GM12878 (cell line): ENCODE measurements at regions not wholly inside any gene's neighbourhood (a gene's known extent, or its start where the extent isn't known, plus 50 kb on each side); places are given as distances from the start of the nearest gene placed in this dataset.

ENCODE experiments used
- ATAC-seq: fragments of 200-7000 bp; cut with Tn5 transposase; 3 replicates; pipeline ENCODE4 v1.9.1; 2020; ENCODE audit warnings: mild to moderate bottlenecking, moderate library complexity
- BruUV-seq: library from RNA; stranded (reverse); fragments of 400-500 nt; replicated peaks from 2 replicates; lab custom pipeline; 2021; lab: Mats Ljungman, UMichigan
- CTCF ChIA-PET: fragments of 300-600 bp; sonication (Branson Sonifier 250); formaldehyde crosslinking; extraction: SDS; loops from one replicate; lab custom pipeline; 2021; ENCODE audit warnings: inconsistent platforms; lab: Yijun Ruan, JAX
- POLR2A ChIA-PET: fragments of 350-600 bp; formaldehyde crosslinking; extraction: SDS; loops from one replicate; lab custom pipeline; 2021; ENCODE audit warnings: inconsistent platforms; lab: Charles Lee
- RAD21 ChIA-PET: fragments of 300-600 bp; sonication (Branson Sonifier 250); formaldehyde crosslinking; loops from one replicate; lab custom pipeline; 2023; ENCODE audit warnings: antibody characterized with exemption; ENCODE audit not compliant: unreplicated experiment; lab: Charles Lee
- SMC1A ChIA-PET: fragments of 300-600 bp; sonication (Branson Sonifier 250); formaldehyde crosslinking; loops from one replicate; lab custom pipeline; 2023; ENCODE audit not compliant: unreplicated experiment, uncharacterized antibody; lab: Charles Lee
- DNase-seq: peaks from one replicate; pipeline ENCODE4 v3.0.0-alpha.2; 2011; ENCODE audit warnings: low read depth, low spot score
- FAIRE-seq: peaks from 3 replicates; lab custom pipeline; 2011; peaks lifted over from hg19 to GRCh38; lab: Jason Lieb, UNC
- H2AFZ ChIP-seq: 2 replicates; pipeline ENCODE4 v1.6.0; 2011; ENCODE audit warnings: low read depth, low read length, control low read depth; ENCODE audit not compliant: control insufficient read depth
- H3K27ac ChIP-seq: 2 replicates; pipeline ENCODE4 v1.5.1; 2011; ENCODE audit warnings: control low read depth; ENCODE audit not compliant: control insufficient read depth, insufficient read depth
- H3K27me3 ChIP-seq, 2 experiments: replicated peaks in 1 of 2; 2 replicates each; pipeline versions ENCODE4 v1.6.0 to v1.6.1; 2011; ENCODE audit warnings: low read length in 1 of 2; ENCODE audit not compliant: control insufficient read depth in 2 of 2, insufficient read depth in 2 of 2
- H3K36me3 ChIP-seq, 2 experiments: 2 replicates each; pipeline ENCODE4 v1.5.1; 2011; ENCODE audit warnings: low read length in 1 of 2; ENCODE audit not compliant: control insufficient read depth in 2 of 2, insufficient read depth in 2 of 2
- H3K4me1 ChIP-seq: 2 replicates; pipeline ENCODE4 v1.6.1; 2011; ENCODE audit warnings: mild to moderate bottlenecking, low read length, moderate library complexity, mixed read lengths; ENCODE audit not compliant: control insufficient read depth, insufficient read depth
- H3K4me2 ChIP-seq: 2 replicates; pipeline ENCODE4 v1.6.0; 2011; ENCODE audit warnings: control low read depth; ENCODE audit not compliant: control insufficient read depth, insufficient read depth
- H3K4me3 ChIP-seq: fragments of 200-600 bp; sonication (generic); 2 replicates; pipeline ENCODE4 v1.5.1; 2016
- H3K79me2 ChIP-seq: 2 replicates; pipeline ENCODE4 v1.6.0; 2011; ENCODE audit warnings: low read length; ENCODE audit not compliant: control insufficient read depth, insufficient read depth
- H3K9ac ChIP-seq: 2 replicates; pipeline ENCODE4 v1.8.0; 2011; ENCODE audit warnings: low read length, control low read depth, mixed read lengths; ENCODE audit not compliant: control insufficient read depth, insufficient read depth
- H3K9me3 ChIP-seq: replicated peaks from 3 replicates; pipeline ENCODE4 v1.5.1; 2011; ENCODE audit warnings: mild to moderate bottlenecking, low read length; ENCODE audit not compliant: control insufficient read depth, insufficient read depth
- H4K20me1 ChIP-seq: 2 replicates; pipeline ENCODE4 v1.6.0; 2011; ENCODE audit not compliant: control insufficient read depth, insufficient read depth
- ASH2L ChIP-seq: fragments of 300-600, 200-600 bp; sonication (generic); IDR thresholded peaks from 2 replicates; pipeline ENCODE4 v1.6.1; 2017; ENCODE audit warnings: low read depth, mild to moderate bottlenecking, borderline replicate concordance
- BCLAF1 ChIP-seq: fragments of 450-650 bp; IDR thresholded peaks from 2 replicates; pipeline ENCODE4 v1.6.1; 2017; ENCODE audit warnings: antibody characterized with exemption, mild to moderate bottlenecking, moderate library complexity
- CHD2 ChIP-seq: IDR thresholded peaks from 2 replicates; pipeline ENCODE4 v1.6.1; 2011; ENCODE audit warnings: low read depth, low read length, improper control_type of control experiment, borderline replicate concordance
- CREB1 ChIP-seq: IDR thresholded peaks from 2 replicates; pipeline ENCODE4 v1.6.1; 2012; ENCODE audit warnings: low read depth, mild to moderate bottlenecking, inconsistent platforms
- CREM ChIP-seq: IDR thresholded peaks from 2 replicates; pipeline ENCODE4 v1.6.1; 2014; ENCODE audit warnings: antibody characterized with exemption, low read depth
- CTCF ChIP-seq, 3 experiments: IDR thresholded peaks in 2 of 3; conservative IDR thresholded peaks in 1 of 3; 2 replicates each; pipeline ENCODE4 v1.5.1; 2011; ENCODE audit warnings: low read depth in 3 of 3, low read length in 3 of 3, mild to moderate bottlenecking in 3 of 3, control low read depth in 2 of 3, moderate library complexity in 2 of 3, inconsistent platforms in 1 of 3, mixed read lengths in 1 of 3; ENCODE audit not compliant: control insufficient read depth in 2 of 3, insufficient read depth in 1 of 3; ENCODE audit errors: extremely low read depth in 1 of 3
- EED ChIP-seq: sonication (generic); IDR thresholded peaks from 2 replicates; pipeline ENCODE4 v1.6.1; 2016; ENCODE audit warnings: antibody characterized with exemption, low read depth
- EZH2 ChIP-seq: IDR thresholded peaks from 2 replicates; pipeline ENCODE4 v1.6.1; 2012; ENCODE audit warnings: low read depth, mild to moderate bottlenecking, control low read depth, inconsistent platforms, low read length, borderline replicate concordance; ENCODE audit not compliant: control insufficient read depth
- GATAD2B ChIP-seq: fragments of 450-650 bp; conservative IDR thresholded peaks from 2 replicates; pipeline ENCODE4 v1.6.1; 2017; ENCODE audit warnings: low read depth, mild to moderate bottlenecking, moderate library complexity
- HSF1 ChIP-seq: fragments of 150-350 bp; IDR thresholded peaks from 2 replicates; pipeline ENCODE4 v1.6.1; 2014; ENCODE audit warnings: mild to moderate bottlenecking, low read depth, low read length
- SMAD5 ChIP-seq: IDR thresholded peaks from 2 replicates; pipeline ENCODE4 v1.6.1; 2016; ENCODE audit warnings: antibody characterized with exemption, low read depth
- STAT1 ChIP-seq: fragments of 450-650 bp; conservative IDR thresholded peaks from 2 replicates; pipeline ENCODE4 v1.6.1; 2014; ENCODE audit warnings: antibody characterized with exemption, mild to moderate bottlenecking
- USF2 ChIP-seq: IDR thresholded peaks from 2 replicates; pipeline ENCODE4 v1.6.1; 2011; ENCODE audit warnings: low read depth, low read length, improper control_type of control experiment, borderline replicate concordance
- WRNIP1 ChIP-seq: IDR thresholded peaks from 2 replicates; pipeline ENCODE4 v1.6.1; 2011; ENCODE audit warnings: low read depth, low read length, improper control_type of control experiment, borderline replicate concordance
- ZSCAN29 ChIP-seq: fragments of 450-650 bp; IDR thresholded peaks from 2 replicates; pipeline ENCODE4 v1.6.1; 2017; ENCODE audit warnings: mild to moderate bottlenecking, moderate library complexity
- WGBS: methylation state at CpG from one replicate; pipeline ENCODE4 v1.1.6; 2016; ENCODE audit warnings: low lambda C conversion rate; ENCODE audit not compliant: insufficient replicate concordance, insufficient coverage; ENCODE audit errors: missing lambda C conversion rate; 5-methylcytosine and 5-hydroxymethylcytosine counted together
- in situ Hi-C: fragments of 300-500 bp; cut with MboI; formaldehyde crosslinking; loops from 9 replicates; pipeline ENCODE4 v1.14.3; 2018; ENCODE audit warnings: mixed read lengths
- intact Hi-C: fragments of 100-400 bp; cut with micrococcal nuclease; formaldehyde crosslinking; loops from one replicate; pipeline ENCODE4 v1.14.2; 2022; ENCODE audit not compliant: unreplicated experiment

GRCh38 chr1:101713760-101714159 lies 283.0 kb downstream of the OLFM3 start:
- Histone ChIP-seq H4K20me1 (no peaks in the 10 kb centered on the region), H3K4me2 (no peak overlapping the region), H3K79me2 (no peaks in the 10 kb centered on the region), H3K9me3 (no peaks in the 10 kb centered on the region), H3K36me3 (no peaks in the 10 kb centered on the region), H3K4me1 (no peaks in the 10 kb centered on the region), H3K4me3 (no peak overlapping the region), H3K9ac (no peak overlapping the region), H3K27ac (no peak overlapping the region)
- WGBS: 0% methylated on average over 1 of the region's 1 CpG
- intact Hi-C loops: no loop called here
- no peak for FAIRE-seq
- in situ Hi-C loops: no loop called here
- CTCF ChIA-PET: no interaction called here
- RAD21 ChIA-PET: no interaction called here
- no TSS peak for BruUV-seq
- POLR2A ChIA-PET: no interaction called here
- DNase-seq: no peak
- SMC1A ChIA-PET: no interaction called here
- ATAC-seq: no peak
- no peak for TF ChIP-seq HSF1
- TF ChIP-seq ZSCAN29: no peak
- no peak for TF ChIP-seq BCLAF1
- no peak for TF ChIP-seq SMAD5
- no peak for TF ChIP-seq CREM
- no peak for TF ChIP-seq EED
- TF ChIP-seq GATAD2B: no peak
- no peak for TF ChIP-seq WRNIP1
- no peak for TF ChIP-seq CREB1
- TF ChIP-seq EZH2: no peak
- TF ChIP-seq ASH2L: no peak
- TF ChIP-seq USF2: no peak
- TF ChIP-seq CHD2: no peak
- TF ChIP-seq STAT1: no peak
- TF ChIP-seq CTCF (IDR thresholded peaks at IDR 0.05 in 2 of 3, conservative IDR thresholded peaks at IDR 0.05 in 1 of 3; ENCODE audit: control insufficient read depth in 2 of 3, extremely low read depth in 1 of 3, insufficient read depth in 1 of 3, low read depth in 3 of 3, low read length in 3 of 3): no peak
- TF ChIP-seq, all 136 proteins: peak for 0
- Histone ChIP-seq H3K27me3 (no peaks in the 10 kb centered on the region), H2AFZ (no peak overlapping the region)
